ENCODE measurements at regions not wholly inside any gene's neighbourhood (a gene's known extent, or its start where the extent isn't known, plus 50 kb on each side); places are given as distances from the start of the nearest gene placed in this dataset.
"Not testable (repeated sequence)": the region's sequence is repeated elsewhere in the genome, so short reads cannot be mapped to it uniquely, and the experiment has no call there.

GRCh38 chr16:35149550-35149949 lies 1690.1 kb downstream of the TP53TG3F start:
- Mint-ChIP-seq H3K9me3 (peaks cover 4% of the 10 kb centered on the region), H3K27me3 (no peaks in the 10 kb centered on the region), H3K4me3 (no peak overlapping the region), H3K4me1 (ENCODE audit: low read depth) (no peaks in the 10 kb centered on the region), H3K27ac (no peak overlapping the region), H3K36me3 (ENCODE audit: low read depth) (no peaks in the 10 kb centered on the region)

- no peak overlapping the region for H3K27ac Mint-ChIP-seq
- H3K27me3 Mint-ChIP-seq: no peaks in the 10 kb centered on the region
- no peaks in the 10 kb centered on the region for H3K4me1 Mint-ChIP-seq (ENCODE audit: low read depth)
- no peak overlapping the region for H3K4me3 Mint-ChIP-seq
- peaks cover 12% of the 10 kb centered on the region for H3K9me3 Mint-ChIP-seq
- H3K36me3 Mint-ChIP-seq (ENCODE audit: low read depth): no peaks in the 10 kb centered on the region
These were observed 1691.4 kb downstream of the TP53TG3F start for GRCh38 chr16:35150805-35151312.

- Mint-ChIP-seq H3K27ac (no peak overlapping the region), H3K4me1 (ENCODE audit: low read depth) (no peaks in the 10 kb centered on the region), H3K27me3 (no peaks in the 10 kb centered on the region), H3K9me3 (peaks cover 18% of the 10 kb centered on the region), H3K36me3 (ENCODE audit: low read depth) (no peaks in the 10 kb centered on the region), H3K4me3 (no peak overlapping the region)
These were observed 1692.7 kb downstream of the TP53TG3F start for GRCh38 chr16:35152067-35152627.

GRCh38 chr16:35154627-35155026 lies 1695.2 kb downstream of the TP53TG3F start:
- Mint-ChIP-seq H3K4me1 (ENCODE audit: low read depth) (no peaks in the 10 kb centered on the region), H3K4me3 (no peak overlapping the region), H3K27ac (no peak overlapping the region), H3K9me3 (peaks cover 24% of the 10 kb centered on the region), H3K36me3 (ENCODE audit: low read depth) (no peaks in the 10 kb centered on the region), H3K27me3 (no peaks in the 10 kb centered on the region)

- not testable (repeated sequence) for H3K4me1 Mint-ChIP-seq (ENCODE audit: low read depth); H3K27ac Mint-ChIP-seq; H3K27me3 Mint-ChIP-seq; H3K4me3 Mint-ChIP-seq; H3K36me3 Mint-ChIP-seq (ENCODE audit: low read depth)
- peaks cover 26% of the 10 kb centered on the region for H3K9me3 Mint-ChIP-seq
These were observed 1698.1 kb downstream of the TP53TG3F start for GRCh38 chr16:35157549-35157948.

- H3K4me3 Mint-ChIP-seq; H3K9me3 Mint-ChIP-seq; H3K27me3 Mint-ChIP-seq; H3K27ac Mint-ChIP-seq; H3K36me3 Mint-ChIP-seq (ENCODE audit: low read depth); H3K4me1 Mint-ChIP-seq (ENCODE audit: low read depth): not testable (repeated sequence)
These were observed 1709.9 kb downstream of the TP53TG3F start for GRCh38 chr16:35169324-35169723.

- not testable (repeated sequence) for H3K36me3 Mint-ChIP-seq (ENCODE audit: low read depth); H3K4me1 Mint-ChIP-seq (ENCODE audit: low read depth); H3K4me3 Mint-ChIP-seq; H3K27me3 Mint-ChIP-seq; H3K9me3 Mint-ChIP-seq; H3K27ac Mint-ChIP-seq
These were observed 1710.6 kb downstream of the TP53TG3F start for GRCh38 chr16:35170061-35170460.

- Mint-ChIP-seq H3K36me3 (ENCODE audit: low read depth) (no peaks in the 10 kb centered on the region), H3K9me3 (peaks cover 7% of the 10 kb centered on the region), H3K27me3 (no peaks in the 10 kb centered on the region), H3K4me3 (no peak overlapping the region), H3K27ac (no peak overlapping the region), H3K4me1 (ENCODE audit: low read depth) (no peaks in the 10 kb centered on the region)
These were observed 1711.2 kb downstream of the TP53TG3F start for GRCh38 chr16:35170610-35171009.

GRCh38 chr16:35171106-35171505 lies 1711.7 kb downstream of the TP53TG3F start:
- Mint-ChIP-seq H3K4me1 (ENCODE audit: low read depth) (no peaks in the 10 kb centered on the region), H3K27ac (no peak overlapping the region), H3K9me3 (peaks cover 6% of the 10 kb centered on the region), H3K4me3 (no peak overlapping the region), H3K36me3 (ENCODE audit: low read depth) (no peaks in the 10 kb centered on the region), H3K27me3 (no peaks in the 10 kb centered on the region)

- no peak overlapping the region for H3K27ac Mint-ChIP-seq
- H3K9me3 Mint-ChIP-seq: peaks cover 4% of the 10 kb centered on the region
- H3K4me3 Mint-ChIP-seq: no peak overlapping the region
- no peaks in the 10 kb centered on the region for H3K4me1 Mint-ChIP-seq (ENCODE audit: low read depth)
- H3K36me3 Mint-ChIP-seq (ENCODE audit: low read depth): no peaks in the 10 kb centered on the region
- H3K27me3 Mint-ChIP-seq: no peaks in the 10 kb centered on the region
These were observed 1713.9 kb downstream of the TP53TG3F start for GRCh38 chr16:35173295-35173694.

- Mint-ChIP-seq H3K9me3 (peaks cover 4% of the 10 kb centered on the region), H3K27me3 (no peaks in the 10 kb centered on the region), H3K27ac (no peak overlapping the region), H3K4me3 (no peak overlapping the region), H3K4me1 (ENCODE audit: low read depth) (no peaks in the 10 kb centered on the region), H3K36me3 (ENCODE audit: low read depth) (no peaks in the 10 kb centered on the region)
These were observed 1714.6 kb downstream of the TP53TG3F start for GRCh38 chr16:35174016-35174415.

- Mint-ChIP-seq H3K9me3 (peaks cover 4% of the 10 kb centered on the region), H3K27ac (no peak overlapping the region), H3K36me3 (ENCODE audit: low read depth) (no peaks in the 10 kb centered on the region), H3K27me3 (no peaks in the 10 kb centered on the region), H3K4me1 (ENCODE audit: low read depth) (no peaks in the 10 kb centered on the region), H3K4me3 (no peak overlapping the region)
These were observed 1717.0 kb downstream of the TP53TG3F start for GRCh38 chr16:35176449-35176848.

GRCh38 chr16:35177851-35178250 lies 1718.4 kb downstream of the TP53TG3F start:
- no peaks in the 10 kb centered on the region for H3K4me1 Mint-ChIP-seq (ENCODE audit: low read depth)
- H3K4me3 Mint-ChIP-seq: no peak overlapping the region
- no peak overlapping the region for H3K27ac Mint-ChIP-seq
- H3K9me3 Mint-ChIP-seq: peaks cover 4% of the 10 kb centered on the region
- no peaks in the 10 kb centered on the region for H3K36me3 Mint-ChIP-seq (ENCODE audit: low read depth)
- H3K27me3 Mint-ChIP-seq: no peaks in the 10 kb centered on the region

GRCh38 chr16:35180970-35181369 lies 1721.6 kb downstream of the TP53TG3F start:
- H3K27me3 Mint-ChIP-seq: no peaks in the 10 kb centered on the region

GRCh38 chr16:35181422-35182030 lies 1722.1 kb downstream of the TP53TG3F start:
- no peak overlapping the region for H3K4me3 Mint-ChIP-seq
- H3K4me1 Mint-ChIP-seq (ENCODE audit: low read depth): no peaks in the 10 kb centered on the region
- no peaks in the 10 kb centered on the region for H3K36me3 Mint-ChIP-seq (ENCODE audit: low read depth)
- no peak overlapping the region for H3K27ac Mint-ChIP-seq
- H3K27me3 Mint-ChIP-seq: no peaks in the 10 kb centered on the region
- H3K9me3 Mint-ChIP-seq: peaks cover 6% of the 10 kb centered on the region

More at GRCh38 chr16:35180970-35181369, 1721.6 kb downstream of the TP53TG3F start:
- H3K36me3 Mint-ChIP-seq (ENCODE audit: low read depth): no peaks in the 10 kb centered on the region
- H3K4me3 Mint-ChIP-seq: no peak overlapping the region
- H3K9me3 Mint-ChIP-seq: peaks cover 4% of the 10 kb centered on the region
- no peaks in the 10 kb centered on the region for H3K4me1 Mint-ChIP-seq (ENCODE audit: low read depth)
- no peak overlapping the region for H3K27ac Mint-ChIP-seq

All from stimulated activated naive CD8-positive, alpha-beta T cell treated with anti-CD3 and anti-CD28 coated beads, Interleukin-15, Interleukin-2, amounts not matched to agents 100 ng/mL and 50 ng/mL, for 24 hours (primary cell).